ENCODE measurements at regions not wholly inside any gene's neighbourhood (a gene's known extent, or its start where the extent isn't known, plus 50 kb on each side); places are given as distances from the start of the nearest gene placed in this dataset.

DNA sequence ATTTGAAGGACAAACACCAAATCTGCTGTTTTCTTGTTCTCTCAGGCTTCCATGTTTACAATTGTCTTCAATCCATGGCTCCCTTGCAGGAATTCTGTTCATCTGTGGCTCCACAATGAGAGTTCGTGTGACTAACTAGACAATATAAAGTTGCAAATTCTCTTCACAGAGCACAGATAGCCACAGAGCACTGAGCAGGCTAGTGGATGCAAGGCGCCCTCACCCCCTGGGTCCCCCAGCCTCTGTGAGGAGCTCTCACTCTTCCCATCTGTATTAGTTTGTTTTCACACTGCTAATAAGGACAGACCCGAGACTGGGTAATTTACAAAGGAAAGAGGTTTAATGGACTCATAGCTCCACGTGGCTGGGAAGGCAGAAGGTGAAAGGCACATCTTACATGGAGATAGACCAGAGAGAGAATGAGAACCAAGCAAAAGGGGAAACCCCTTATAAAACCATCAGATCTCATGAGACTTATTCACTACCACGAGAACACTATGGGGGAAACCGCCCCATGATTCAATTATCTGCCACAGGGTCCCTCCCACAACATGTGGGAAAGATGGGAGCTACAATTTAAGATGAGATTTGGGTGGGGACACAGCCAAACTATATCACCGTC lies 82.5 kb upstream of the STX18 start:
- intact Hi-C loops (cut with micrococcal nuclease) = no loop called here
- H3K27ac Mint-ChIP-seq (ENCODE audit: low read depth, unreplicated experiment) = no peak overlapping the region
- CTCF ChIA-PET = interaction anchor here (0.6 kb wide), 1 partner anchor 376 kb away, joined by 3 read pairs; no protein-coding TSS in a partner anchor
- H3K4me1 Mint-ChIP-seq (ENCODE audit: insufficient read depth, unreplicated experiment) = no peaks in the 10 kb centered on the region
- no peaks in the 10 kb centered on the region for H3K27me3 Mint-ChIP-seq (ENCODE audit: insufficient read depth, unreplicated experiment)
- POLR2A ChIA-PET = no interaction called here
- TF ChIP-seq, protein P1, sequence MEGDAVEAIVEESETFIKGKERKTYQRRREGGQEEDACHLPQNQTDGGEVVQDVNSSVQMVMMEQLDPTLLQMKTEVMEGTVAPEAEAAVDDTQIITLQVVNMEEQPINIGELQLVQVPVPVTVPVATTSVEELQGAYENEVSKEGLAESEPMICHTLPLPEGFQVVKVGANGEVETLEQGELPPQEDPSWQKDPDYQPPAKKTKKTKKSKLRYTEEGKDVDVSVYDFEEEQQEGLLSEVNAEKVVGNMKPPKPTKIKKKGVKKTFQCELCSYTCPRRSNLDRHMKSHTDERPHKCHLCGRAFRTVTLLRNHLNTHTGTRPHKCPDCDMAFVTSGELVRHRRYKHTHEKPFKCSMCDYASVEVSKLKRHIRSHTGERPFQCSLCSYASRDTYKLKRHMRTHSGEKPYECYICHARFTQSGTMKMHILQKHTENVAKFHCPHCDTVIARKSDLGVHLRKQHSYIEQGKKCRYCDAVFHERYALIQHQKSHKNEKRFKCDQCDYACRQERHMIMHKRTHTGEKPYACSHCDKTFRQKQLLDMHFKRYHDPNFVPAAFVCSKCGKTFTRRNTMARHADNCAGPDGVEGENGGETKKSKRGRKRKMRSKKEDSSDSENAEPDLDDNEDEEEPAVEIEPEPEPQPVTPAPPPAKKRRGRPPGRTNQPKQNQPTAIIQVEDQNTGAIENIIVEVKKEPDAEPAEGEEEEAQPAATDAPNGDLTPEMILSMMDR (IDR thresholded peaks at IDR 0.05; ENCODE audit: unreplicated experiment) = no peak
- H3K36me3 Mint-ChIP-seq (ENCODE audit: insufficient read depth, unreplicated experiment) = peaks cover 9% of the 10 kb centered on the region
- no peak for DNase-seq (ENCODE audit: unreplicated experiment)
- BruUV-seq (replicated peaks) = no TSS peak
- H3K4me3 Mint-ChIP-seq (ENCODE audit: unreplicated experiment) = no peak overlapping the region
- no peaks in the 10 kb centered on the region for H3K9me3 Mint-ChIP-seq (ENCODE audit: unreplicated experiment)

DNA sequence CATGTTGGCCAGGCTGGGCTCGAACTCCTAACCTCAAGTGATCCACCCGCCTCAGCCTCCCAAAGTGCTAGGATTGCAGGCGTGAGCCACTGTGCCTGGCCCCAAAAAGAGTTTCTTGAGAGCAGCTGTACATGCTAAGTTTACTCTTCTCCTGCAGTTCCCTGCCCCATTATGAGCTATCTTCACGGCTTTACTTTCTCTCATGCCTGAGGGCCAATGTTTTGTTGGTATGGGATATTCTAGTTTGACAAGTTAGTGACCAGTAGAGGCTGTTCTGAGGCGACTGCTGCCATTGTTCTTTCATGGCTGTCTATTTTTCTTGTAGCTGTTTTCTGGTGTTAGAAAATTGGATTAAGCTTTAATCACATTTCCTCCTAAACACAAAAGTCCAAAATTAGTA lies 78.0 kb upstream of the STX18 start:
- no TSS peak for BruUV-seq (replicated peaks)
- intact Hi-C loops (cut with micrococcal nuclease) = no loop called here
- TF ChIP-seq, protein P1 (IDR thresholded peaks at IDR 0.05; ENCODE audit: unreplicated experiment) = no peak
- H3K27me3 Mint-ChIP-seq (ENCODE audit: insufficient read depth, unreplicated experiment) = no peaks in the 10 kb centered on the region
- ChIA-PET CTCF (interaction anchor here (1.1 to 1.2 kb wide), 2 partner anchors 16 to 19 kb away, joined by 3 to 4 read pairs; no protein-coding TSS in a partner anchor), POLR2A (no interaction called here)
- DNase-seq (ENCODE audit: unreplicated experiment) = no peak
- no peaks in the 10 kb centered on the region for H3K4me1 Mint-ChIP-seq (ENCODE audit: insufficient read depth, unreplicated experiment)
- H3K9me3 Mint-ChIP-seq (ENCODE audit: unreplicated experiment) = no peaks in the 10 kb centered on the region
- no peak overlapping the region for H3K27ac Mint-ChIP-seq (ENCODE audit: low read depth, unreplicated experiment)
- H3K36me3 Mint-ChIP-seq (ENCODE audit: insufficient read depth, unreplicated experiment) = peaks cover 5% of the 10 kb centered on the region
- no peak overlapping the region for H3K4me3 Mint-ChIP-seq (ENCODE audit: unreplicated experiment)

GRCh38 chr4:4618847-4619246 lies 77.0 kb upstream of the STX18 start:
- no TSS peak for BruUV-seq (replicated peaks)
- TF ChIP-seq, protein P1 (IDR thresholded peaks at IDR 0.05; ENCODE audit: unreplicated experiment) = no peak
- Mint-ChIP-seq H3K36me3 (ENCODE audit: insufficient read depth, unreplicated experiment) (no peaks in the 10 kb centered on the region), H3K27ac (ENCODE audit: low read depth, unreplicated experiment) (no peak overlapping the region), H3K4me3 (ENCODE audit: unreplicated experiment) (no peak overlapping the region), H3K27me3 (ENCODE audit: insufficient read depth, unreplicated experiment) (no peaks in the 10 kb centered on the region), H3K4me1 (ENCODE audit: insufficient read depth, unreplicated experiment) (no peaks in the 10 kb centered on the region), H3K9me3 (ENCODE audit: unreplicated experiment) (no peaks in the 10 kb centered on the region)
- POLR2A ChIA-PET = interaction anchor here (0.7 kb wide), 1 partner anchor 1940 kb away, joined by 4 read pairs; no protein-coding TSS in a partner anchor
- peak; percentile 56 for DNase-seq (ENCODE audit: unreplicated experiment)
- CTCF ChIA-PET = interaction anchor here (0.6 kb wide), 1 partner anchor 28 kb away, joined by 3 read pairs; no protein-coding TSS in a partner anchor
- intact Hi-C loops (cut with micrococcal nuclease) = no loop called here

GRCh38 chr4:4614925-4615678 lies 73.3 kb upstream of the STX18 start:
- Mint-ChIP-seq H3K27me3 (ENCODE audit: insufficient read depth, unreplicated experiment) (no peaks in the 10 kb centered on the region), H3K4me3 (ENCODE audit: unreplicated experiment) (no peak overlapping the region), H3K9me3 (ENCODE audit: unreplicated experiment) (no peaks in the 10 kb centered on the region), H3K36me3 (ENCODE audit: insufficient read depth, unreplicated experiment) (no peaks in the 10 kb centered on the region), H3K27ac (ENCODE audit: low read depth, unreplicated experiment) (no peak overlapping the region), H3K4me1 (ENCODE audit: insufficient read depth, unreplicated experiment) (no peaks in the 10 kb centered on the region)
- DNase-seq (ENCODE audit: unreplicated experiment) = no peak
- no TSS peak for BruUV-seq (replicated peaks)
- CTCF ChIA-PET = no interaction called here
- POLR2A ChIA-PET = no interaction called here
- intact Hi-C loops (cut with micrococcal nuclease) = no loop called here
- TF ChIP-seq, protein P1 (IDR thresholded peaks at IDR 0.05; ENCODE audit: unreplicated experiment) = no peak

Measured in MCF 10A (cell line).